A673 (cell line): ENCODE measurements at regions not wholly inside any gene's neighbourhood (a gene's known extent, or its start where the extent isn't known, plus 50 kb on each side); places are given as distances from the start of the nearest gene placed in this dataset.
"Not testable (repeated sequence)": the region's sequence is repeated elsewhere in the genome, so short reads cannot be mapped to it uniquely, and the experiment has no call there.

Source experiments
- BruUV-seq: library from RNA; stranded (reverse); fragments of 400-500 nt; replicated peaks from 2 replicates; lab custom pipeline; 2021; lab: Mats Ljungman, UMichigan
- CTCF ChIA-PET: fragments of 300-600 bp; sonication (Branson Sonifier 250); formaldehyde crosslinking; loops from one replicate; lab custom pipeline; 2022; ENCODE audit warnings: antibody characterized with exemption; lab: Charles Lee
- POLR2A ChIA-PET: fragments of 300-600 bp; sonication (Branson Sonifier 250); formaldehyde crosslinking; loops from one replicate; lab custom pipeline; 2022; ENCODE audit warnings: antibody characterized with exemption; ENCODE audit not compliant: low non-redundant PET; lab: Charles Lee
- DNase-seq: peaks from one replicate; pipeline ENCODE4 v3.0.0-alpha.2; 2015; ENCODE audit warnings: low spot score
- H3K27ac ChIP-seq: fragments of 200-600 bp; sonication (generic); 2 replicates; pipeline ENCODE4 v1.5.1; 2016; ENCODE audit warnings: mixed run types, low read depth, mild to moderate bottlenecking, mixed read lengths, antibody characterized with exemption, low read length; ENCODE audit not compliant: poor library complexity, severe bottlenecking
- H3K27me3 ChIP-seq: fragments of 200-600 bp; sonication (generic); replicated peaks from 2 replicates; pipeline ENCODE4 v1.6.1; 2017; ENCODE audit warnings: mixed run types, low read depth, mild to moderate bottlenecking, mixed read lengths, antibody characterized with exemption, low read length; ENCODE audit not compliant: insufficient read depth, poor library complexity
- H3K36me3 ChIP-seq: fragments of 200-600 bp; sonication (generic); 2 replicates; pipeline ENCODE4 v1.6.1; 2016; ENCODE audit warnings: mixed run types, mild to moderate bottlenecking, mixed read lengths, antibody characterized with exemption, low read length; ENCODE audit not compliant: insufficient read depth, poor library complexity, severe bottlenecking
- H3K4me1 ChIP-seq: fragments of 200-600 bp; sonication (generic); 2 replicates; pipeline ENCODE4 v1.6.1; 2017; ENCODE audit warnings: mixed run types, mild to moderate bottlenecking, mixed read lengths, antibody characterized with exemption, low read length; ENCODE audit not compliant: insufficient read depth, poor library complexity, severe bottlenecking
- H3K4me3 ChIP-seq: fragments of 200-600 bp; sonication (generic); 2 replicates; pipeline ENCODE4 v1.5.1; 2016; ENCODE audit warnings: low read depth, mixed run types, mild to moderate bottlenecking, mixed read lengths, low read length; ENCODE audit not compliant: poor library complexity, severe bottlenecking
- H3K9me3 ChIP-seq: fragments of 200-600 bp; sonication (generic); 2 replicates; pipeline ENCODE4 v1.6.1; 2016; ENCODE audit warnings: mixed run types, low read depth, mild to moderate bottlenecking, mixed read lengths, antibody characterized with exemption, low read length; ENCODE audit not compliant: poor library complexity, severe bottlenecking
- CTCF ChIP-seq: fragments of 300-800, 200-600 bp; sonication (generic); conservative IDR thresholded peaks from 2 replicates; pipeline ENCODE4 v1.5.1; 2017; ENCODE audit warnings: low read depth, mild to moderate bottlenecking, antibody characterized with exemption, low read length, moderate library complexity, mixed read lengths
- EZH2 ChIP-seq: fragments of 200-600 bp; sonication (generic); IDR thresholded peaks from 2 replicates; pipeline ENCODE4 v1.6.1; 2017; ENCODE audit warnings: borderline replicate concordance, low read depth, mild to moderate bottlenecking, mixed read lengths, antibody characterized with exemption, low read length; ENCODE audit not compliant: poor library complexity, severe bottlenecking
- intact Hi-C: fragments of 100-400 bp; cut with micrococcal nuclease; formaldehyde crosslinking; loops from one replicate; pipeline ENCODE4 v1.10.0; 2022; ENCODE audit not compliant: unreplicated experiment

GRCh38 chr3:11910971-11911531 lies 64.4 kb upstream of the TAMM41 start:
- Histone ChIP-seq H3K4me3 (no peak overlapping the region), H3K27ac (no peak overlapping the region), H3K9me3 (no peaks in the 10 kb centered on the region), H3K27me3 (peaks cover 6% of the 10 kb centered on the region), H3K36me3 (no peaks in the 10 kb centered on the region), H3K4me1 (no peaks in the 10 kb centered on the region)
- no TSS peak for BruUV-seq
- POLR2A ChIA-PET: no interaction called here
- no peak for DNase-seq
- TF ChIP-seq CTCF (no peak), EZH2 (no peak)
- intact Hi-C loops: no loop called here
- CTCF ChIA-PET: no interaction called here

GRCh38 chr3:11911887-11912286 lies 65.2 kb upstream of the TAMM41 start:
- H3K36me3 ChIP-seq, H3K27me3 ChIP-seq, H3K9me3 ChIP-seq, H3K4me3 ChIP-seq, H3K27ac ChIP-seq, intact Hi-C loops, POLR2A ChIA-PET, DNase-seq, CTCF ChIA-PET, BruUV-seq, H3K4me1 ChIP-seq: not testable (repeated sequence)

GRCh38 chr3:11913316-11913715 lies 66.6 kb upstream of the TAMM41 start:
- ChIA-PET POLR2A (no interaction called here), CTCF (no interaction called here)
- Histone ChIP-seq H3K4me3 (no peak overlapping the region), H3K4me1 (no peaks in the 10 kb centered on the region), H3K27me3 (peaks cover 9% of the 10 kb centered on the region), H3K9me3 (no peaks in the 10 kb centered on the region), H3K36me3 (no peaks in the 10 kb centered on the region), H3K27ac (no peak overlapping the region)
- TF ChIP-seq CTCF (no peak), EZH2 (no peak)
- no peak for DNase-seq
- BruUV-seq: no TSS peak
- intact Hi-C loops: no loop called here

GRCh38 chr3:11914041-11914440 lies 67.4 kb upstream of the TAMM41 start:
- Histone ChIP-seq H3K27ac (no peak overlapping the region), H3K27me3 (peaks cover 9% of the 10 kb centered on the region), H3K9me3 (no peaks in the 10 kb centered on the region), H3K36me3 (no peaks in the 10 kb centered on the region), H3K4me3 (no peak overlapping the region), H3K4me1 (no peaks in the 10 kb centered on the region)
- TF ChIP-seq EZH2: no peak
- no peak for DNase-seq
- POLR2A ChIA-PET: no interaction called here
- CTCF ChIA-PET: no interaction called here
- no TSS peak for BruUV-seq
- intact Hi-C loops: no loop called here
